HepG2 (cell line): ENCODE measurements at regions not wholly inside any gene's neighbourhood (a gene's known extent, or its start where the extent isn't known, plus 50 kb on each side); places are given as distances from the start of the nearest gene placed in this dataset.

Source experiments
- ATAC-seq: fragments of 200-7000 bp; cut with Tn5 transposase; 3 replicates; pipeline ENCODE4 v1.9.1; 2020; ENCODE audit warnings: mild to moderate bottlenecking, moderate library complexity
- BruUV-seq: library from RNA; stranded (reverse); fragments of 400-500 nt; replicated peaks from 2 replicates; lab custom pipeline; 2021; lab: Mats Ljungman, UMichigan
- CTCF ChIA-PET: fragments of 300-600 bp; formaldehyde crosslinking; extraction: SDS; loops from one replicate; lab custom pipeline; 2021; ENCODE audit warnings: low total read pairs, inconsistent platforms, low intra/inter-chr PET ratio; lab: Yijun Ruan, JAX
- POLR2A ChIA-PET: fragments of 350-600 bp; sonication (Branson Sonifier 250); formaldehyde crosslinking; loops from one replicate; lab custom pipeline; 2020; ENCODE audit warnings: antibody characterized with exemption, inconsistent platforms; lab: Yijun Ruan, JAX
- DNase-seq: peaks from one replicate; pipeline ENCODE4 v3.0.0-alpha.2; 2015; ENCODE audit warnings: low spot score
- FAIRE-seq: peaks from 3 replicates; lab custom pipeline; 2011; peaks lifted over from hg19 to GRCh38; lab: Jason Lieb, UNC
- H2AFZ ChIP-seq: one replicate; pipeline ENCODE4 v1.6.1; 2011; ENCODE audit warnings: low read length, inconsistent platforms
- H3K27ac ChIP-seq: fragments of 300-600 bp; 3 replicates; pipeline ENCODE4 v1.8.0; 2011; ENCODE audit warnings: mixed run types, mild to moderate bottlenecking, mixed read lengths, low read length, inconsistent platforms; ENCODE audit not compliant: insufficient read depth; ENCODE audit errors: extremely low read length
- H3K27me3 ChIP-seq, 2 experiments: fragments of 200-600 bp in 1 of 2; 2 replicates in 1 of 2; 3 replicates in 1 of 2; pipeline versions ENCODE4 v1.6.0 to v1.8.0; 2011; ENCODE audit warnings: low read length in 2 of 2, mild to moderate bottlenecking in 2 of 2, moderate library complexity in 2 of 2, inconsistent platforms in 1 of 2; ENCODE audit not compliant: insufficient read depth in 2 of 2, control insufficient read depth in 1 of 2
- H3K36me3 ChIP-seq, 2 experiments: fragments of 200-600 bp in 1 of 2; replicated peaks in 1 of 2; 2 replicates in 1 of 2; 3 replicates in 1 of 2; pipeline versions ENCODE4 v1.5.1 to v1.8.0; 2011; ENCODE audit warnings: low read length in 2 of 2, inconsistent platforms in 1 of 2; ENCODE audit not compliant: insufficient read depth in 2 of 2, control insufficient read depth in 1 of 2
- H3K4me1 ChIP-seq: 2 replicates; pipeline ENCODE4 v1.5.1; 2012; ENCODE audit warnings: low read length, inconsistent platforms; ENCODE audit not compliant: insufficient read depth
- H3K4me2 ChIP-seq: 2 replicates; pipeline ENCODE4 v1.6.0; 2011; ENCODE audit warnings: low read depth, low read length, inconsistent platforms
- H3K4me3 ChIP-seq, 3 experiments: fragments of 200-600 bp in 1 of 3; sonication (generic), shearing (Covaris generic) in 1 of 3; replicated peaks in 1 of 3; 2 replicates each; pipeline ENCODE4 v1.5.1; 2011 to 2016; ENCODE audit warnings: low read length in 3 of 3, inconsistent platforms in 2 of 3, low read depth in 2 of 3, mild to moderate bottlenecking in 2 of 3, control low read depth in 1 of 3, mixed read lengths in 1 of 3; ENCODE audit not compliant: insufficient read depth in 1 of 3
- H3K79me2 ChIP-seq: one replicate; pipeline ENCODE4 v1.6.1; 2011; ENCODE audit warnings: low read length, inconsistent platforms; ENCODE audit not compliant: insufficient read depth
- H3K9ac ChIP-seq: 2 replicates; pipeline ENCODE4 v1.6.0; 2011; ENCODE audit warnings: mild to moderate bottlenecking, low read depth, low read length, inconsistent platforms; ENCODE audit not compliant: insufficient read depth
- H3K9me3 ChIP-seq: 2 replicates; pipeline ENCODE4 v1.5.1; 2012; ENCODE audit warnings: mild to moderate bottlenecking, low read length
- H4K20me1 ChIP-seq: 2 replicates; pipeline ENCODE4 v1.6.0; 2011; ENCODE audit warnings: inconsistent platforms, mild to moderate bottlenecking, low read length, moderate library complexity; ENCODE audit not compliant: insufficient read depth
- ARHGAP35 ChIP-seq: sonication (generic); formaldehyde crosslinking; IDR thresholded peaks from 2 replicates; pipeline ENCODE4 v1.9.0; 2022; ENCODE audit warnings: mild to moderate bottlenecking, inconsistent platforms, moderate library complexity, missing genetic modification reagents, borderline replicate concordance
- RXRA ChIP-seq: sonication (generic); formaldehyde crosslinking; IDR thresholded peaks from 2 replicates; pipeline ENCODE4 v1.5.1; 2020; ENCODE audit warnings: missing genetic modification reagents
- SOX13 ChIP-seq, 3 experiments: fragments of 450-650 bp in 1 of 3; sonication (generic) in 1 of 3; formaldehyde crosslinking in 1 of 3; IDR thresholded peaks in 2 of 3; conservative IDR thresholded peaks in 1 of 3; 2 replicates each; pipeline versions ENCODE4 v1.5.0 to v1.6.1; 2016 to 2020; ENCODE audit warnings: antibody characterized with exemption in 1 of 3, mild to moderate bottlenecking in 1 of 3, missing compliant biosample characterization in 1 of 3, missing genetic modification reagents in 1 of 3, moderate library complexity in 1 of 3
- SOX6 ChIP-seq, 2 experiments: fragments of 450-650 bp in 1 of 2; sonication (generic) in 1 of 2; formaldehyde crosslinking in 1 of 2; IDR thresholded peaks; 2 replicates each; pipeline versions ENCODE4 v1.4.0 to v1.6.1; 2017 to 2020; ENCODE audit warnings: antibody characterized with exemption in 1 of 2, mild to moderate bottlenecking in 1 of 2, missing genetic modification reagents in 1 of 2
- TEAD3 ChIP-seq: optimal IDR thresholded peaks from 2 replicates; pipeline ENCODE3; 2016; ENCODE audit warnings: borderline replicate concordance
- TOPORS ChIP-seq: sonication (generic); formaldehyde crosslinking; IDR thresholded peaks from 2 replicates; pipeline ENCODE4 v1.8.0; 2023; ENCODE audit warnings: mild to moderate bottlenecking, missing genetic modification reagents
- XRCC5 ChIP-seq: fragments of 200-400 bp; formaldehyde crosslinking; optimal IDR thresholded peaks from 2 replicates; pipeline ENCODE3; 2017; ENCODE audit warnings: mild to moderate bottlenecking, low read length
- ZBTB46 ChIP-seq: sonication (generic); formaldehyde crosslinking; IDR thresholded peaks from 2 replicates; pipeline ENCODE4 v1.4.0; 2020; ENCODE audit warnings: mild to moderate bottlenecking, missing genetic modification reagents, borderline replicate concordance
- ZNF10 ChIP-seq: sonication (generic); formaldehyde crosslinking; IDR thresholded peaks from 2 replicates; pipeline ENCODE4 v1.4.0; 2020; ENCODE audit warnings: mild to moderate bottlenecking, low read depth, missing genetic modification reagents, borderline replicate concordance
- ZNF317 ChIP-seq: sonication (generic); formaldehyde crosslinking; IDR thresholded peaks from 2 replicates; pipeline ENCODE4 v1.5.0; 2020; ENCODE audit warnings: mild to moderate bottlenecking, missing genetic modification reagents
- ZNF333 ChIP-seq: sonication (generic); formaldehyde crosslinking; IDR thresholded peaks from 2 replicates; pipeline ENCODE4 v1.4.0; 2020; ENCODE audit warnings: mild to moderate bottlenecking, missing genetic modification reagents, borderline replicate concordance
- ZNF614 ChIP-seq: IDR thresholded peaks from 2 replicates; pipeline ENCODE4 v1.6.1; 2018; ENCODE audit warnings: missing biosample characterization, missing genetic modification reagents, inconsistent platforms, borderline replicate concordance
- WGBS: methylation state at CpG from one replicate; pipeline ENCODE4 v1.1.6; 2017; ENCODE audit warnings: low lambda C conversion rate; 5-methylcytosine and 5-hydroxymethylcytosine counted together
- in situ Hi-C: cut with HindIII; loops from 2 replicates; pipeline ENCODE4 v1.10.0; 2017; ENCODE audit warnings: low pct_unique_long_range_greater_than_20kb; ENCODE audit not compliant: extremely low pct_ligation_motif_present
- intact Hi-C: fragments of 100-400 bp; cut with micrococcal nuclease; formaldehyde crosslinking; loops from one replicate; pipeline ENCODE4 v1.10.0; 2022; ENCODE audit not compliant: unreplicated experiment
- TF ChIP-seq, protein P1 (sequence below): IDR thresholded peaks from 2 replicates; pipeline ENCODE4 v1.6.1; 2012; ENCODE audit warnings: low read length, improper control_type of control experiment
- TF ChIP-seq, protein P2 (sequence below): sonication (generic); formaldehyde crosslinking; IDR thresholded peaks from 2 replicates; pipeline ENCODE4; 2020; ENCODE audit warnings: missing genetic modification reagents, mild to moderate bottlenecking, borderline replicate concordance

DNA sequence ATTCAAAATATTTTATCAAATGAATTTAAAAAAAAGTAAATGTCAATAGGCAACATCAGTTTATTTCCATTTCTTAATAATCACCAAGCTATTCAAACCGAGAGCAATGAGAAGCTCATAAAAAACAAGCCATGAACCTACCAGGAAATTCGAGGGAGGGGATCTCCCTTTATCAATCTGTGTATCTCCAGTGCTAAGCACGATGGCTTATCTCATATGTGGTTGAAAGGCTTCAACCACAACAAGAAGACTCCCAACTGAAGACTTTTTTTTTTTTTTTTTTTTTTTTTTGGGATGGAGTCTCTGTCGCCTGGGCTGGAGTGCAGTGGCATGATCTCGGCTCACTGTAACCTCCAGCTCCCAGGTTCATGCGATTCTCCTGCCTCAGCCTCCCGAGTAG is 833.3 kb downstream of the USP25 start (continued):
- TF ChIP-seq TOPORS (CRISPR knock-in tag) (no peak), ZNF10 (no peak), ZBTB46 (no peak), XRCC5 (no peak)
- TF ChIP-seq, protein P1, sequence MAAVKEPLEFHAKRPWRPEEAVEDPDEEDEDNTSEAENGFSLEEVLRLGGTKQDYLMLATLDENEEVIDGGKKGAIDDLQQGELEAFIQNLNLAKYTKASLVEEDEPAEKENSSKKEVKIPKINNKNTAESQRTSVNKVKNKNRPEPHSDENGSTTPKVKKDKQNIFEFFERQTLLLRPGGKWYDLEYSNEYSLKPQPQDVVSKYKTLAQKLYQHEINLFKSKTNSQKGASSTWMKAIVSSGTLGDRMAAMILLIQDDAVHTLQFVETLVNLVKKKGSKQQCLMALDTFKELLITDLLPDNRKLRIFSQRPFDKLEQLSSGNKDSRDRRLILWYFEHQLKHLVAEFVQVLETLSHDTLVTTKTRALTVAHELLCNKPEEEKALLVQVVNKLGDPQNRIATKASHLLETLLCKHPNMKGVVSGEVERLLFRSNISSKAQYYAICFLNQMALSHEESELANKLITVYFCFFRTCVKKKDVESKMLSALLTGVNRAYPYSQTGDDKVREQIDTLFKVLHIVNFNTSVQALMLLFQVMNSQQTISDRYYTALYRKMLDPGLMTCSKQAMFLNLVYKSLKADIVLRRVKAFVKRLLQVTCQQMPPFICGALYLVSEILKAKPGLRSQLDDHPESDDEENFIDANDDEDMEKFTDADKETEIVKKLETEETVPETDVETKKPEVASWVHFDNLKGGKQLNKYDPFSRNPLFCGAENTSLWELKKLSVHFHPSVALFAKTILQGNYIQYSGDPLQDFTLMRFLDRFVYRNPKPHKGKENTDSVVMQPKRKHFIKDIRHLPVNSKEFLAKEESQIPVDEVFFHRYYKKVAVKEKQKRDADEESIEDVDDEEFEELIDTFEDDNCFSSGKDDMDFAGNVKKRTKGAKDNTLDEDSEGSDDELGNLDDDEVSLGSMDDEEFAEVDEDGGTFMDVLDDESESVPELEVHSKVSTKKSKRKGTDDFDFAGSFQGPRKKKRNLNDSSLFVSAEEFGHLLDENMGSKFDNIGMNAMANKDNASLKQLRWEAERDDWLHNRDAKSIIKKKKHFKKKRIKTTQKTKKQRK: no peak

DNA sequence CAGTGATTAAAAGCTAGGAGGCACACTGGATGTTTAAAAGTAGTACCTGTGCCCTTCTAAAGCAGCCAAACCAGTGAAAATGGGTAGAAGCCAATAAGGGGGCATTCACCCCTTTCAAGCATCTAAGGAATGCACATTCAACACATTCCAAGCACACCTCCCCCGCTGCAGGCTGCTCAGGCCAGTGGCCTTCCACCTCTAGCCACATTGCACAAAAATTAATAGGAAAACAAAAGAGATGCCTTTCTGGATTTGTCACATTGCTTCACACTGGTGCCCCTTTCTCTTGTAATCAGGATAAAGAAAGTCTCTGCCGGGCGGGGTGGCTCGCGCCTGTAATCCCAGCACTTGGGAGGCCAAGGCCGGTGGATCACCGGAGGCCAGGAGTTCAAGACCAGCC is 834.0 kb downstream of the USP25 start:
- Histone ChIP-seq H3K9me3 (no peaks in the 10 kb centered on the region), H2AFZ (no peak overlapping the region), H3K4me1 (peaks cover 10% of the 10 kb centered on the region), H4K20me1 (no peaks in the 10 kb centered on the region), H3K27me3 (no peaks in the 10 kb centered on the region), H3K4me2 (no peak overlapping the region), H3K9ac (no peak overlapping the region), H3K36me3 (no peaks in the 10 kb centered on the region), H3K79me2 (no peaks in the 10 kb centered on the region), H3K4me3 (no peak overlapping the region), H3K27ac (no peak overlapping the region)
- ATAC-seq: peak; percentile 94
- intact Hi-C loops: no loop called here
- POLR2A ChIA-PET: no interaction called here
- in situ Hi-C loops: no loop called here
- no TSS peak for BruUV-seq
- CTCF ChIA-PET: no interaction called here
- DNase-seq: peak; percentile 51
- 0% methylated on average over 4 of the region's 7 CpGs for WGBS
- FAIRE-seq: no peak
- TF ChIP-seq ARHGAP35 (CRISPR knock-in tag): no peak
- TF ChIP-seq, protein P2, sequence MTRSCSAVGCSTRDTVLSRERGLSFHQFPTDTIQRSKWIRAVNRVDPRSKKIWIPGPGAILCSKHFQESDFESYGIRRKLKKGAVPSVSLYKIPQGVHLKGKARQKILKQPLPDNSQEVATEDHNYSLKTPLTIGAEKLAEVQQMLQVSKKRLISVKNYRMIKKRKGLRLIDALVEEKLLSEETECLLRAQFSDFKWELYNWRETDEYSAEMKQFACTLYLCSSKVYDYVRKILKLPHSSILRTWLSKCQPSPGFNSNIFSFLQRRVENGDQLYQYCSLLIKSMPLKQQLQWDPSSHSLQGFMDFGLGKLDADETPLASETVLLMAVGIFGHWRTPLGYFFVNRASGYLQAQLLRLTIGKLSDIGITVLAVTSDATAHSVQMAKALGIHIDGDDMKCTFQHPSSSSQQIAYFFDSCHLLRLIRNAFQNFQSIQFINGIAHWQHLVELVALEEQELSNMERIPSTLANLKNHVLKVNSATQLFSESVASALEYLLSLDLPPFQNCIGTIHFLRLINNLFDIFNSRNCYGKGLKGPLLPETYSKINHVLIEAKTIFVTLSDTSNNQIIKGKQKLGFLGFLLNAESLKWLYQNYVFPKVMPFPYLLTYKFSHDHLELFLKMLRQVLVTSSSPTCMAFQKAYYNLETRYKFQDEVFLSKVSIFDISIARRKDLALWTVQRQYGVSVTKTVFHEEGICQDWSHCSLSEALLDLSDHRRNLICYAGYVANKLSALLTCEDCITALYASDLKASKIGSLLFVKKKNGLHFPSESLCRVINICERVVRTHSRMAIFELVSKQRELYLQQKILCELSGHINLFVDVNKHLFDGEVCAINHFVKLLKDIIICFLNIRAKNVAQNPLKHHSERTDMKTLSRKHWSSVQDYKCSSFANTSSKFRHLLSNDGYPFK (CRISPR knock-in tag): no peak
- no peak for TF ChIP-seq SOX6 (IDR thresholded peaks at IDR 0.05)
- TF ChIP-seq SOX6 (CRISPR knock-in tag; IDR thresholded peaks at IDR 0.05): peak; percentile 74
- TF ChIP-seq TEAD3 (CRISPR knock-in tag): peak; percentile 79
- TF ChIP-seq ZNF317 (CRISPR knock-in tag): no peak
- no peak for TF ChIP-seq ZNF333 (CRISPR knock-in tag)
- TF ChIP-seq RXRA (CRISPR knock-in tag): peak; percentile 34; the same call in 1 of the 2 replicates
- no peak for TF ChIP-seq ZNF614
- TF ChIP-seq SOX13 (IDR thresholded peaks at IDR 0.05): no peak
- TF ChIP-seq SOX13 (CRISPR knock-in tag; conservative IDR thresholded peaks at IDR 0.05 in 1 of 2, IDR thresholded peaks at IDR 0.05 in 1 of 2): peak in 1 of 2 experiments; percentile 42; a peak in 2 of 4 replicates
